ENCODE measurements at regions not wholly inside any gene's neighbourhood (a gene's known extent, or its start where the extent isn't known, plus 50 kb on each side); places are given as distances from the start of the nearest gene placed in this dataset.
"Not testable (repeated sequence)": the region's sequence is repeated elsewhere in the genome, so short reads cannot be mapped to it uniquely, and the experiment has no call there.

DNA sequence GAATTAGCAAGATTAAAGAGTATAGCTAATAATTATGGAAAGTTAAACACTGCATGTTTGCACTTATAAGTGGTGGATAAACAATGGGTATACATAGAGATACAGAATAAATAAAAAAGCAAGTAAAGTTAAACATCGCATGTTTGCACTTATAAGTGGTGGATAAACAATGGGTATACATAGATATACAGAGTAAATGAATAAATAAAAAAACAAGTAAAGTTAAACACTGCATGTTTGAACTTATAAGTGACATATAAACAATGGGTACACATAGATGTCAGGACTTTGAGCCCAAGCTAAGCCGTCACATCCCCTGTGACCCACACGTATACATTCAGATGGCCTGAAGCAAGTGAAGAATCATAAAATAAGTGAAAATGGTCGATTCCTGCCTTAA, 1533.3 kb upstream of the SPRY2 start:
- POLR2A ChIA-PET, result no interaction called here
- TF ChIP-seq ZFP36 (IDR thresholded peaks at IDR 0.05; ENCODE audit: borderline replicate concordance, partially characterized antibody), result peak; percentile 21
- TF ChIP-seq EP300 (IDR thresholded peaks at IDR 0.05), result no peak
- ATAC-seq (no peak), FAIRE-seq (no peak), DNase-seq (ENCODE audit: low read depth in 1 of 2, low spot score in 1 of 2) (no peak)
- H3K4me3 ChIP-seq, result no peak overlapping the region
- no peak overlapping the region for H3K27ac ChIP-seq
- no peaks in the 10 kb centered on the region for H3K4me1 ChIP-seq
- H3K4me2 ChIP-seq, result no peak overlapping the region
- CTCF ChIA-PET, result no interaction called here
- no peaks in the 10 kb centered on the region for H3K9me3 ChIP-seq
- 26% methylated on average over 4 of the region's 4 CpGs for WGBS (ENCODE audit: missing lambda C conversion rate)

DNA sequence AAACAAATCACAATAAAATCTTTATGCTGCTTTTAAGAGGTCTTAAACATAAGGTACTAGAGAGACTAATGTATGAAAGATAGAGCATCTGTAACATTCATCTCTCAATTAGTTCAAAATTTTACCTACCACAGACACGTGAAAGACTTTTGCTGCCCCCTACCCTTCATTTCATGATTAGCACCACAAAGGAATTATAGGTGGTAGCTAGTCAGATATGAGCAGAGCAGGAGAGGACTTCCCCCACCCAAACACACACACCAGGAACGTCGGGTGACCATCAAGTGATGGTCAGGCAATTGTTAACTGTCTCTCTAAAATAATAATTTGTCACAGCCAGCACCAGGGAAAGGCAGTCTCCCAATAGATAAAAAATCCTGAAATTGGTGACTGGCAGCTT, 1531.7 kb upstream of the SPRY2 start:
- ChIA-PET POLR2A (no interaction called here), CTCF (interaction anchor here (1.1 kb wide), 1 partner anchor 9 kb away, joined by 4 read pairs; no protein-coding TSS in a partner anchor)
- Histone ChIP-seq H3K4me3 (no peak overlapping the region), H3K27ac (no peak overlapping the region), H3K9me3 (no peaks in the 10 kb centered on the region), H3K4me2 (no peak overlapping the region), H3K4me1 (no peaks in the 10 kb centered on the region)
- ATAC-seq (no peak; a peak in 1 of 6 replicates), DNase-seq (ENCODE audit: low read depth in 1 of 2, low spot score in 1 of 2) (peak in 1 of 2 experiments; percentile 14), FAIRE-seq (no peak)
- TF ChIP-seq GATA3 (IDR thresholded peaks at IDR 0.05; ENCODE audit: borderline replicate concordance) (no peak), BHLHE40 (IDR thresholded peaks at IDR 0.05; ENCODE audit: low read depth, low read length) (no peak), HOXB13 (CRISPR knock-in tag; IDR thresholded peaks at IDR 0.05; ENCODE audit: low read depth) (no peak), JUNB (IDR thresholded peaks at IDR 0.05) (no peak), RAD21 (conservative IDR thresholded peaks at IDR 0.05 in 1 of 2, IDR thresholded peaks at IDR 0.05 in 1 of 2) (peak in 1 of 2 experiments; percentile 32; a peak in 2 of 5 replicates), MAFK (IDR thresholded peaks at IDR 0.05; ENCODE audit: partially characterized antibody) (no peak)
- TF ChIP-seq, protein P1, sequence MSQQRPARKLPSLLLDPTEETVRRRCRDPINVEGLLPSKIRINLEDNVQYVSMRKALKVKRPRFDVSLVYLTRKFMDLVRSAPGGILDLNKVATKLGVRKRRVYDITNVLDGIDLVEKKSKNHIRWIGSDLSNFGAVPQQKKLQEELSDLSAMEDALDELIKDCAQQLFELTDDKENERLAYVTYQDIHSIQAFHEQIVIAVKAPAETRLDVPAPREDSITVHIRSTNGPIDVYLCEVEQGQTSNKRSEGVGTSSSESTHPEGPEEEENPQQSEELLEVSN (IDR thresholded peaks at IDR 0.05; ENCODE audit: borderline replicate concordance, low read depth), result no peak
- WGBS (ENCODE audit: missing lambda C conversion rate), result 2% methylated on average over 3 of the region's 3 CpGs

DNA sequence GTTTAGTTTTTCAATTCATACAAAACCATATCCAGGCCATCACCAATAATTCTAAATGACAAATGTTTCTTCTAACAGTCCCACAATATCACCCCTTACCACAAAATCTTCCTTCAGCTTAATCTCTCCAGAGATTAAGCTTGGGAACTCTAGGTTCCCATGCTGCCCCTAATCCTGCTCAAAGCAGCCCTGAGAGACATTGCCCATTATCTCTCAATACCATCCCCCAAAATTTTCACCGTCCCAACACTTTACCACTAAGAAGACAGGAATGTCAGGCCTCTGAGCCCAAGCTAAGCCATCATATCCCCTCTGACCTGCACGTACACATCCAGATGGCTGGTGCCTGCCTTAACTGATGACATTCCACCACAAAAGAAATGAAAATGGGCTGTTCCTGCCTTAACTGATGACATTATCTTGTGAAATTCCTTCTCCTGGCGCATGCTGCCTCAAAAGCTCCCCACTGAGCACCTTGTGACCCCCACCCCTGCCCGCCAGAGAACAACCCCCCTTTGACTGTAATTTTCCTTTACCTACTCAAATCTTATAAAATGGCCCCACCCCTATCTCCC, 1530.9 kb upstream of the SPRY2 start:
- H3K4me2 ChIP-seq; H3K27ac ChIP-seq; DNase-seq (ENCODE audit: low read depth in 1 of 2, low spot score in 1 of 2); POLR2A ChIA-PET; H3K9me3 ChIP-seq; H3K4me1 ChIP-seq; ATAC-seq; FAIRE-seq; H3K4me3 ChIP-seq: not testable (repeated sequence)
- 32% methylated on average over 4 of the region's 4 CpGs for WGBS (ENCODE audit: missing lambda C conversion rate)
- CTCF ChIA-PET, result interaction anchor here (1.1 kb wide), 1 partner anchor 9 kb away, joined by 4 read pairs; no protein-coding TSS in a partner anchor

DNA sequence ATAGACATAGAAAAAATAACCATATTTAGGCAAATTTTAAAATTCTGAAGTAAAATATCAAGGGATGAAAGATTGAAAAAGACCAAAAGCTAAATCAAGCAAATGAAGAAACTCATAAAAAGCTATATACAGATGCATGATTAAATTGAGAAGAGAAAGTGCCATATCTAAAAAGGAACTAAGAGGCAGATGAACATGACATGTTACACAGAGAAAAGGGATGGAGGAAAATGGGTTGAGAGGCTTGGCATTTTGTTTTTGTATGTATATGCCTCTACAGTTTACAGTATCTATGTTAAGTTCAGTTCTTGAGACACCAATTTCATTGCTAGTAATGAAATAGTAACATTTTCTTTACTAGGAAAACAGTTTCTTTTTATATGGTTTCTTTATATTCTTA, 1507.4 kb upstream of the SPRY2 start:
- no peak overlapping the region for H3K4me3 ChIP-seq
- DNase-seq (ENCODE audit: low read depth in 1 of 2, low spot score in 1 of 2) (no peak), ATAC-seq (no peak), FAIRE-seq (no peak)
- TF ChIP-seq BHLHE40 (IDR thresholded peaks at IDR 0.05; ENCODE audit: low read depth, low read length) (no peak), RARB (CRISPR knock-in tag; IDR thresholded peaks at IDR 0.05) (no peak), RAD21 (conservative IDR thresholded peaks at IDR 0.05 in 1 of 2, IDR thresholded peaks at IDR 0.05 in 1 of 2) (no peak)
- POLR2A ChIA-PET, result no interaction called here
- H3K4me2 ChIP-seq, result no peak overlapping the region
- no peak overlapping the region for H3K27ac ChIP-seq
- H3K9me3 ChIP-seq, result no peaks in the 10 kb centered on the region
- no peaks in the 10 kb centered on the region for H3K4me1 ChIP-seq
- CTCF ChIA-PET, result no interaction called here

DNA sequence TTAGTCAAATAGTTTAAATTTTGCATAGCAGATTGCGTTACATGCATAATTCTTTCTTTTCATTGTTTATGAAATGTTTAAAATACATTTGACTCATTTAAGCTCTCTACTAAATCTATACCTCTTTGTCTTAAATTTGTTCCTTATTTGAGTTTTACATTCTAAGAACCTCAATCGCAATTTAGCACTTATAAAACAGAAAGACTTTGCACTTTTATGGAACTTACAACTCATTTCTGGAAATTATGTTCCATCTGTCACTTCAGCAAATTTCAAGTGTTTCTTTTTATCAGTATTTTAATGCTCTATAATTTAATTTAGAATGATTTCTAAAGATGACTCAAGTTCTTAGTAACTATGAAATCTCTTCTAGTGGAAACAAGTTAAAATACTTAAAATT, 1505.8 kb upstream of the SPRY2 start:
- 38% methylated on average over 2 of the region's 2 CpGs for WGBS (ENCODE audit: missing lambda C conversion rate)
- FAIRE-seq, result no peak
- Histone ChIP-seq H3K4me3 (no peak overlapping the region), H3K4me1 (no peaks in the 10 kb centered on the region), H3K27ac (no peak overlapping the region), H3K9me3 (no peaks in the 10 kb centered on the region), H3K4me2 (no peak overlapping the region)
- ChIA-PET CTCF (no interaction called here), POLR2A (no interaction called here)
- TF ChIP-seq EHMT2 (IDR thresholded peaks at IDR 0.05; ENCODE audit: low read depth) (no peak), PHF8 (IDR thresholded peaks at IDR 0.05; ENCODE audit: borderline replicate concordance, low read depth) (no peak), CHD4 (IDR thresholded peaks at IDR 0.05; ENCODE audit: borderline replicate concordance) (no peak), TP53 (CRISPR knock-in tag; IDR thresholded peaks at IDR 0.05) (no peak), FOSB (CRISPR knock-in tag; IDR thresholded peaks at IDR 0.05) (no peak), HOXA7 (CRISPR knock-in tag; IDR thresholded peaks at IDR 0.05) (no peak), SREBF2 (IDR thresholded peaks at IDR 0.05) (no peak), RAD21 (conservative IDR thresholded peaks at IDR 0.05 in 1 of 2, IDR thresholded peaks at IDR 0.05 in 1 of 2) (no peak), HEYL (CRISPR knock-in tag; IDR thresholded peaks at IDR 0.05) (no peak), JUN (IDR thresholded peaks at IDR 0.05) (no peak)
- TF ChIP-seq, protein P2, sequence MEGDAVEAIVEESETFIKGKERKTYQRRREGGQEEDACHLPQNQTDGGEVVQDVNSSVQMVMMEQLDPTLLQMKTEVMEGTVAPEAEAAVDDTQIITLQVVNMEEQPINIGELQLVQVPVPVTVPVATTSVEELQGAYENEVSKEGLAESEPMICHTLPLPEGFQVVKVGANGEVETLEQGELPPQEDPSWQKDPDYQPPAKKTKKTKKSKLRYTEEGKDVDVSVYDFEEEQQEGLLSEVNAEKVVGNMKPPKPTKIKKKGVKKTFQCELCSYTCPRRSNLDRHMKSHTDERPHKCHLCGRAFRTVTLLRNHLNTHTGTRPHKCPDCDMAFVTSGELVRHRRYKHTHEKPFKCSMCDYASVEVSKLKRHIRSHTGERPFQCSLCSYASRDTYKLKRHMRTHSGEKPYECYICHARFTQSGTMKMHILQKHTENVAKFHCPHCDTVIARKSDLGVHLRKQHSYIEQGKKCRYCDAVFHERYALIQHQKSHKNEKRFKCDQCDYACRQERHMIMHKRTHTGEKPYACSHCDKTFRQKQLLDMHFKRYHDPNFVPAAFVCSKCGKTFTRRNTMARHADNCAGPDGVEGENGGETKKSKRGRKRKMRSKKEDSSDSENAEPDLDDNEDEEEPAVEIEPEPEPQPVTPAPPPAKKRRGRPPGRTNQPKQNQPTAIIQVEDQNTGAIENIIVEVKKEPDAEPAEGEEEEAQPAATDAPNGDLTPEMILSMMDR (IDR thresholded peaks at IDR 0.05), result no peak
- TF ChIP-seq, protein P3, sequence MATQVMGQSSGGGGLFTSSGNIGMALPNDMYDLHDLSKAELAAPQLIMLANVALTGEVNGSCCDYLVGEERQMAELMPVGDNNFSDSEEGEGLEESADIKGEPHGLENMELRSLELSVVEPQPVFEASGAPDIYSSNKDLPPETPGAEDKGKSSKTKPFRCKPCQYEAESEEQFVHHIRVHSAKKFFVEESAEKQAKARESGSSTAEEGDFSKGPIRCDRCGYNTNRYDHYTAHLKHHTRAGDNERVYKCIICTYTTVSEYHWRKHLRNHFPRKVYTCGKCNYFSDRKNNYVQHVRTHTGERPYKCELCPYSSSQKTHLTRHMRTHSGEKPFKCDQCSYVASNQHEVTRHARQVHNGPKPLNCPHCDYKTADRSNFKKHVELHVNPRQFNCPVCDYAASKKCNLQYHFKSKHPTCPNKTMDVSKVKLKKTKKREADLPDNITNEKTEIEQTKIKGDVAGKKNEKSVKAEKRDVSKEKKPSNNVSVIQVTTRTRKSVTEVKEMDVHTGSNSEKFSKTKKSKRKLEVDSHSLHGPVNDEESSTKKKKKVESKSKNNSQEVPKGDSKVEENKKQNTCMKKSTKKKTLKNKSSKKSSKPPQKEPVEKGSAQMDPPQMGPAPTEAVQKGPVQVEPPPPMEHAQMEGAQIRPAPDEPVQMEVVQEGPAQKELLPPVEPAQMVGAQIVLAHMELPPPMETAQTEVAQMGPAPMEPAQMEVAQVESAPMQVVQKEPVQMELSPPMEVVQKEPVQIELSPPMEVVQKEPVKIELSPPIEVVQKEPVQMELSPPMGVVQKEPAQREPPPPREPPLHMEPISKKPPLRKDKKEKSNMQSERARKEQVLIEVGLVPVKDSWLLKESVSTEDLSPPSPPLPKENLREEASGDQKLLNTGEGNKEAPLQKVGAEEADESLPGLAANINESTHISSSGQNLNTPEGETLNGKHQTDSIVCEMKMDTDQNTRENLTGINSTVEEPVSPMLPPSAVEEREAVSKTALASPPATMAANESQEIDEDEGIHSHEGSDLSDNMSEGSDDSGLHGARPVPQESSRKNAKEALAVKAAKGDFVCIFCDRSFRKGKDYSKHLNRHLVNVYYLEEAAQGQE (IDR thresholded peaks at IDR 0.05), result no peak
- ATAC-seq, result no peak
- no peak for DNase-seq (ENCODE audit: low read depth in 1 of 2, low spot score in 1 of 2)

All from A549 (cell line).